NB4 (cell line): ENCODE measurements at regions not wholly inside any gene's neighbourhood (a gene's known extent, or its start where the extent isn't known, plus 50 kb on each side); places are given as distances from the start of the nearest gene placed in this dataset.

Experiments used
- POLR2A ChIP-seq: IDR thresholded peaks from 2 replicates; pipeline ENCODE4 v1.6.1; 2011; ENCODE audit warnings: mild to moderate bottlenecking; ENCODE audit not compliant: insufficient read length; ENCODE audit errors: extremely low read depth
- TF ChIP-seq, protein P1 (sequence below): IDR thresholded peaks from one replicate; pipeline ENCODE4 v1.5.1; 2012; ENCODE audit warnings: low read depth, low read length

DNA sequence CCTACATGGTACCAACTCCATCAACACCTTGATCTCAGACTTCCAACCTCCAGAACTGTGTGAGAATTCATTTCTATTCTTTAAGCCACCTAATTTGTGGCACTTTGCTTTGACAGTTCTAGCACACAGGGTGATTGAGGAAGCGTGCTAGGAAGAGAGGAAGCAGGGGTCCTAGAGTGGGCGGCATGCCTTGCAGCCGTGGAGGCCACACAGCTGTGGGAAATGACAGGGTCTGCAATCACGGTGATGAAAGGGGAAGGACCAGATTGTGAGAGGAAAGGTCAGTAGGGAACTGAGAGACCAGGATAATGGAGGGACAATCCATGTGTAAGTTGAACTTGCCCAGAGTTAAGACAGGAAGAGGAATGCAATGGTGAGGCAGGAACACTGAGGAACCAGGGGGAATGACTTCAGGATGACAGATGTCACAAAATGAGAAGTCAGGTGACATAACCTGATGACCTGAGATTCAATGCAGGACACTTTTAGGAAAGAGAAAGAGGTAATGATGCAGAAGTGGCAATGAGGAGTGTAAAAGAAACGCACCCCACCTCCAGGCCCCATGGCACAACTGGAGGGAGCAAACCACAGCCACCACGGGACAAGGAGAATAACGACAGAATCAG, 87.3 kb upstream of the PIK3CG start:
- TF ChIP-seq POLR2A = no peak
- TF ChIP-seq, protein P1, sequence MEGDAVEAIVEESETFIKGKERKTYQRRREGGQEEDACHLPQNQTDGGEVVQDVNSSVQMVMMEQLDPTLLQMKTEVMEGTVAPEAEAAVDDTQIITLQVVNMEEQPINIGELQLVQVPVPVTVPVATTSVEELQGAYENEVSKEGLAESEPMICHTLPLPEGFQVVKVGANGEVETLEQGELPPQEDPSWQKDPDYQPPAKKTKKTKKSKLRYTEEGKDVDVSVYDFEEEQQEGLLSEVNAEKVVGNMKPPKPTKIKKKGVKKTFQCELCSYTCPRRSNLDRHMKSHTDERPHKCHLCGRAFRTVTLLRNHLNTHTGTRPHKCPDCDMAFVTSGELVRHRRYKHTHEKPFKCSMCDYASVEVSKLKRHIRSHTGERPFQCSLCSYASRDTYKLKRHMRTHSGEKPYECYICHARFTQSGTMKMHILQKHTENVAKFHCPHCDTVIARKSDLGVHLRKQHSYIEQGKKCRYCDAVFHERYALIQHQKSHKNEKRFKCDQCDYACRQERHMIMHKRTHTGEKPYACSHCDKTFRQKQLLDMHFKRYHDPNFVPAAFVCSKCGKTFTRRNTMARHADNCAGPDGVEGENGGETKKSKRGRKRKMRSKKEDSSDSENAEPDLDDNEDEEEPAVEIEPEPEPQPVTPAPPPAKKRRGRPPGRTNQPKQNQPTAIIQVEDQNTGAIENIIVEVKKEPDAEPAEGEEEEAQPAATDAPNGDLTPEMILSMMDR = no peak
